Parathyroid adenoma (tissue), 2 donors: ENCODE measurements at regions not wholly inside any gene's neighbourhood (a gene's known extent, or its start where the extent isn't known, plus 50 kb on each side); places are given as distances from the start of the nearest gene placed in this dataset.

ENCODE experiments used
- H2AFZ ChIP-seq: fragments of 300-600 bp; sonication (generic); one replicate; pipeline ENCODE4 v1.7.0; 2017; ENCODE audit warnings: antibody characterized with exemption, mild to moderate bottlenecking
- H3K27ac ChIP-seq: fragments of 300-600 bp; sonication (generic); one replicate; pipeline ENCODE4 v1.7.0; 2017
- H3K27me3 ChIP-seq: fragments of 300-600 bp; sonication (generic); one replicate; pipeline ENCODE4 v1.7.0; 2017; ENCODE audit warnings: low read length; ENCODE audit not compliant: control insufficient read depth, insufficient read depth
- H3K36me3 ChIP-seq: fragments of 300-600 bp; sonication (generic); one replicate; pipeline ENCODE4 v1.7.0; 2017; ENCODE audit warnings: low read length; ENCODE audit not compliant: control insufficient read depth, insufficient read depth
- H3K4me1 ChIP-seq: fragments of 300-600 bp; sonication (generic); one replicate; pipeline ENCODE4 v1.7.0; 2017; ENCODE audit warnings: control low read depth
- H3K4me2 ChIP-seq: fragments of 300-600 bp; sonication (generic); one replicate; pipeline ENCODE4 v1.7.0; 2017; ENCODE audit warnings: low read length
- H3K4me3 ChIP-seq: fragments of 300-600 bp; sonication (generic); one replicate; pipeline ENCODE4 v1.7.0; 2017; ENCODE audit warnings: low read depth, low read length
- H3K79me2 ChIP-seq: fragments of 300-600 bp; sonication (generic); one replicate; pipeline ENCODE4 v1.7.0; 2017; ENCODE audit warnings: control low read depth
- H3K9ac ChIP-seq: fragments of 300-600 bp; sonication (generic); one replicate; pipeline ENCODE4 v1.7.0; 2017; ENCODE audit warnings: mild to moderate bottlenecking
- H3K9me3 ChIP-seq: fragments of 300-600 bp; sonication (generic); one replicate; pipeline ENCODE4 v1.7.0; 2017; ENCODE audit warnings: low read length; ENCODE audit not compliant: control insufficient read depth
- TF ChIP-seq, protein P1 (sequence below): fragments of 300-600 bp; sonication (generic); IDR thresholded peaks from one replicate; pipeline ENCODE4 v1.7.0; 2017; ENCODE audit warnings: antibody characterized with exemption, mild to moderate bottlenecking
- donor health status: primary hyperparathyroidism.

DNA sequence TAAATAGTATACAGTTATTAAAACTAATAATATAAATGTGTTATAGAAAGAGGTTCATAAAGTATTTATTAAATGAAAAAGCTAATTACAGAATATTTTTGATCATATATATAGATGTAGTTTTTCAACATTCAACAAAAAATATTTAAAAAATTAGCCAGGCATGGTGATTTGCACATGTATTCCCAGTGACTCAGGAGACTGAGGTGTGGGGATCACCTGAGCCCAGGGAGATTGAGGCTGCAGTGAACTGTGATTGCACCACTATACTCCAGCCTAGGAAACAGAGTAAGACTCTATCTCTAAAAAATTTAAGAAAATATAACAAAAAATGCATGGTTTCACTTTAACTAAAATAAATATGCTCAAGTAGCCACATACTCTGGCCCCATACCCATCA is 118.0 kb upstream of the SEMA3C start:
- Histone ChIP-seq H3K79me2 (no peaks in the 10 kb centered on the region), H3K36me3 (no peaks in the 10 kb centered on the region), H3K9me3 (no peaks in the 10 kb centered on the region), H3K4me2 (no peak overlapping the region), H3K4me3 (no peak overlapping the region), H2AFZ (no peak overlapping the region), H3K27me3 (no peaks in the 10 kb centered on the region), H3K9ac (no peak overlapping the region), H3K4me1 (no peaks in the 10 kb centered on the region), H3K27ac (no peak overlapping the region)
- TF ChIP-seq, protein P1, sequence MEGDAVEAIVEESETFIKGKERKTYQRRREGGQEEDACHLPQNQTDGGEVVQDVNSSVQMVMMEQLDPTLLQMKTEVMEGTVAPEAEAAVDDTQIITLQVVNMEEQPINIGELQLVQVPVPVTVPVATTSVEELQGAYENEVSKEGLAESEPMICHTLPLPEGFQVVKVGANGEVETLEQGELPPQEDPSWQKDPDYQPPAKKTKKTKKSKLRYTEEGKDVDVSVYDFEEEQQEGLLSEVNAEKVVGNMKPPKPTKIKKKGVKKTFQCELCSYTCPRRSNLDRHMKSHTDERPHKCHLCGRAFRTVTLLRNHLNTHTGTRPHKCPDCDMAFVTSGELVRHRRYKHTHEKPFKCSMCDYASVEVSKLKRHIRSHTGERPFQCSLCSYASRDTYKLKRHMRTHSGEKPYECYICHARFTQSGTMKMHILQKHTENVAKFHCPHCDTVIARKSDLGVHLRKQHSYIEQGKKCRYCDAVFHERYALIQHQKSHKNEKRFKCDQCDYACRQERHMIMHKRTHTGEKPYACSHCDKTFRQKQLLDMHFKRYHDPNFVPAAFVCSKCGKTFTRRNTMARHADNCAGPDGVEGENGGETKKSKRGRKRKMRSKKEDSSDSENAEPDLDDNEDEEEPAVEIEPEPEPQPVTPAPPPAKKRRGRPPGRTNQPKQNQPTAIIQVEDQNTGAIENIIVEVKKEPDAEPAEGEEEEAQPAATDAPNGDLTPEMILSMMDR: no peak

DNA sequence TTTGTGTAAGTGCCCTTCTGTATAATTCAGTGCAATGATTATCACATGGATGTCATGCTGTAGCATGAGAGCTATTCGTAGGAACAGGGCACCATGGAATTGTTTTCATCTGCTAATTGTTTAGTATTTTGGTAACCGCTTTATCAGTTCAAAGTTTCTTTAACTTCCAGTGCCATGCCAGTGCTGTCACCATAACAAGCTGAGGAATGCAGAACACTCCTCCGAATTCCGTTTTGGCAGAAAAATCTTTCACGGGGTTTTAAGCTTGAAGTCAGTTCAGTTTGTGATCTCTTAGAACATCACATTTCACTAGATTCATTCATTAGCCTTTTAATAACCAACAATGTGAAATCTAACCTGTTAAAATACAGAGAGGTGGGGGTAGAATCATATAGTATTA is 117.2 kb upstream of the SEMA3C start:
- Histone ChIP-seq H3K27me3 (no peaks in the 10 kb centered on the region), H3K79me2 (no peaks in the 10 kb centered on the region), H3K4me2 (no peak overlapping the region), H3K27ac (no peak overlapping the region), H3K4me1 (no peaks in the 10 kb centered on the region), H3K36me3 (no peaks in the 10 kb centered on the region), H2AFZ (no peak overlapping the region), H3K9me3 (no peaks in the 10 kb centered on the region), H3K4me3 (no peak overlapping the region), H3K9ac (no peak overlapping the region)
- TF ChIP-seq, protein P1: no peak

DNA sequence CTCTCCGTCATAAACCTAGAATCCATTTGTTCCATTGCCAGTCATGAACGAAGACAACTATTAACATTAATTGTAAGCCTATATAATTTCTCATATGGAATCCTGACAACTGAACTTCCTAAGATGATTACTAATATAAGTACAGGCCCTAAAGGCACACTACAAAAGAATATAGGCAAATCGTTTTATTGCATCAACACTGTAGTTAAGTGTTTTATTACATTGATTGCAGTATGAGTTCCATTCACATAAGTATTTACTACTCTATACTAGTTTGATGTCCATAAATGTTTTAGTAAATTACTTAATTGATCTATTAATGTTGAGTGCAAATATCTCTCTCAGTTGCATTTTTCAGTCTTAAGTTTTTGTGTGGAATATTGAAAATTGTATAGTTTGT is 113.1 kb upstream of the SEMA3C start:
- H3K36me3 ChIP-seq: no peaks in the 10 kb centered on the region
- no peak overlapping the region for H3K27ac ChIP-seq
- H3K79me2 ChIP-seq: no peaks in the 10 kb centered on the region
- H3K9ac ChIP-seq: no peak overlapping the region
- no peaks in the 10 kb centered on the region for H3K4me1 ChIP-seq
- no peaks in the 10 kb centered on the region for H3K9me3 ChIP-seq
- H3K27me3 ChIP-seq: no peaks in the 10 kb centered on the region
- no peak overlapping the region for H2AFZ ChIP-seq
- H3K4me2 ChIP-seq: no peak overlapping the region
- H3K4me3 ChIP-seq: no peak overlapping the region
- TF ChIP-seq, protein P1: no peak

DNA sequence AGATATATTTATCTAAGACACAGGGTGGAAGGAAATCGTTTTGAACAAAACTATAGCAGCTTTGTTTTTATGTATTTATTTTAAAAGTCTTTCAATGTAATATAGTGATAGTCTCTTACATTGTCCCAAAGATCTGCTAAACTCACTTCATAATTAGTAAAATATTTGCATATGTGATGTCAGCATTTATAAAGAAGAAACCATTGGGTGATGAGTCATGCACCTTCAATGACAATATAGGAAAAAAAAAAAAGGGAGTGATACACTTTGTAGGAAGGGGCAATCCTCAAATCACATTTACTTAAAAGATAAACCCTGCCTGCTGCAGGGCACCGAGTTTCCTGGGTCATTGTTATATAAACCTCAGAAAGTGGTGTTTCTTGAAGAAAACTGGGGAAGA is 112.4 kb upstream of the SEMA3C start:
- Histone ChIP-seq H2AFZ (no peak overlapping the region), H3K79me2 (no peaks in the 10 kb centered on the region), H3K36me3 (no peaks in the 10 kb centered on the region), H3K9ac (no peak overlapping the region), H3K9me3 (no peaks in the 10 kb centered on the region), H3K27ac (no peak overlapping the region), H3K4me1 (no peaks in the 10 kb centered on the region), H3K27me3 (no peaks in the 10 kb centered on the region), H3K4me2 (no peak overlapping the region), H3K4me3 (no peak overlapping the region)
- TF ChIP-seq, protein P1: no peak

DNA sequence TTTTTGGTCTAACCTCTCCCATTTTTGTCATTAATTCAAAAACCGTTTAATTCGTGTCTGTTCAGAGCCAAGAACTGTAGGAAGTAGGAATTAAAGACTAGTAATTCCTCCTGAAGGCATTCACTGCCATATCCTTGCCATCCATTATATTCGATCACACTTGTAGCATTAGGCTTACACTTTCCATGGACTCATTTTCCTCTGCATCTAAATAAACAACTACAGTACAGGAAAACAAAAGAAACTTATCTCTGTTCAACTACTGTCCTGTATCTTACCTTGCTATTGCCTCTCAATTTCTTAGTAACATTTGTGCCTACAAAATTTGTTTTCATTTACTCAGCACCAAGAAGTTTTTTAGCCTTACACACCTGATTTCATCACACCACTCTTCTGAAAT is 111.6 kb upstream of the SEMA3C start:
- no peak overlapping the region for H3K4me3 ChIP-seq
- TF ChIP-seq, protein P1: no peak
- H3K36me3 ChIP-seq: no peaks in the 10 kb centered on the region
- no peak overlapping the region for H3K9ac ChIP-seq
- H3K27me3 ChIP-seq: no peaks in the 10 kb centered on the region
- no peaks in the 10 kb centered on the region for H3K4me1 ChIP-seq
- H2AFZ ChIP-seq: no peak overlapping the region
- H3K27ac ChIP-seq: no peak overlapping the region
- no peak overlapping the region for H3K4me2 ChIP-seq
- H3K79me2 ChIP-seq: no peaks in the 10 kb centered on the region
- H3K9me3 ChIP-seq: no peaks in the 10 kb centered on the region
